Erythroblast (primary cell): ENCODE measurements at regions not wholly inside any gene's neighbourhood (a gene's known extent, or its start where the extent isn't known, plus 50 kb on each side); places are given as distances from the start of the nearest gene placed in this dataset.

Source experiments
- GATA1 ChIP-seq: IDR thresholded peaks from 2 replicates; pipeline ENCODE4 v1.6.1; 2011; ENCODE audit warnings: low read depth, mild to moderate bottlenecking, control low read depth, low read length, moderate library complexity
- POLR2A ChIP-seq: IDR thresholded peaks from 2 replicates; pipeline ENCODE4 v1.6.1; 2011; ENCODE audit warnings: mild to moderate bottlenecking, low read length

- TF ChIP-seq POLR2A, result no peak
- no peak for TF ChIP-seq GATA1
Measured at GRCh38 chr14:50047274-50047676, 69.1 kb downstream of the VCPKMT start.
